ENCODE measurements at regions not wholly inside any gene's neighbourhood (a gene's known extent, or its start where the extent isn't known, plus 50 kb on each side); places are given as distances from the start of the nearest gene placed in this dataset.

DNA sequence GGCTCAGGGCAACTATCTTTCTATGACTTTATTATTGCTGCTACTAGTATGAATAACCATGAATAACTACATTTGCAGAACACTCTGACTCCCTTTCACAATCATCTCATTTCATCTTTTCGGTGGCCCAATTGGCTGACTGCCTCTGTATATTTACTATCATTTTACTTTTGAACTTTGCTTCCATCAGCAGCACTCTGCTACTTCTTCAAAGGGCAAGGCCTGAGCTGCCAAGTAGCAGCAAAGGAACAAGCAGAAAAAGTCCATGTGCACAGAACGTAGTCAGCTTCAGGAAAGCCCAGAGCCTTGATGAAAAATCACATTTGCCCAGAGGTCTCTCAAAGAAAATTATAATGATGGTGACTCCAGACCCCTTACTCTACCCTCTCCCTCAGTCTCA, 214.5 kb upstream of the PUM3 start:
- no peaks in the 10 kb centered on the region for H3K4me1 ChIP-seq (ENCODE audit: control insufficient read depth, insufficient read depth, low read length)
- DNase-seq = no peak
- H3K9me3 ChIP-seq (replicated peaks; ENCODE audit: control insufficient read depth, low read depth, low read length) = no peaks in the 10 kb centered on the region
- no peaks in the 10 kb centered on the region for H3K27me3 ChIP-seq (ENCODE audit: control insufficient read depth, insufficient read depth, low read length)
- no peaks in the 10 kb centered on the region for H3K36me3 ChIP-seq (ENCODE audit: control insufficient read depth, insufficient read depth, low read length)
- no peak overlapping the region for H3K4me3 ChIP-seq (ENCODE audit: low read length)
- 77% methylated on average over 2 of the region's 2 CpGs for WGBS (ENCODE audit: insufficient coverage)
- no peak overlapping the region for H3K27ac ChIP-seq (ENCODE audit: low read length)

DNA sequence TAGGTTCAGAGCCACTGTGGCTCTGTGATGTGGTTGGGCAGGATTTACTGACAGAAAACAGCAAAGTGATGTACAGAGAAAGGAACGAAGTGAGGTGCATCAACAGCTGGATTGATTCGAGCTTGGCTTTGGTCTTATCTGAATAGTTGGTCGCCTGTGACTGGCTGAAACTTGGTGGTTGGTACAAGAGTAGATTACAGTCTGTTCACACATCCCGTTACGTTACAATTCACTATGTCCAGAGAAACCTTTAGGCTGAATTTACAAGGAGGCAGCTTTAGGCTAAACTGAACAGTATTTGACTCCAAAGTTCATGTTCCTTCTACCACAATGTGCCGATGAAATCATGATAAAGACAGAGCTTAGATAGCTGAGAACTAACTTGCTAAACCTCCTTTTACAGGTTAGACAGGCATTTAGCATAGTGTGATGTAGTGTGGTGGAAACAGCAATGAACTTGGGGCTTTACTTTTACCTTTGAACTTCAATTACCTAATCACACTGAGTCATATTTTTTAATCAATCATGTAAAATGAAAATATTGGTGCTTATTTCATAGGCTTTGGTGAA, 210.2 kb upstream of the PUM3 start:
- Histone ChIP-seq H3K27me3 (ENCODE audit: control insufficient read depth, insufficient read depth, low read length) (no peaks in the 10 kb centered on the region), H3K36me3 (ENCODE audit: control insufficient read depth, insufficient read depth, low read length) (no peaks in the 10 kb centered on the region), H3K27ac (ENCODE audit: low read length) (no peak overlapping the region), H3K9me3 (replicated peaks; ENCODE audit: control insufficient read depth, low read depth, low read length) (no peaks in the 10 kb centered on the region), H3K4me3 (ENCODE audit: low read length) (no peak overlapping the region), H3K4me1 (ENCODE audit: control insufficient read depth, insufficient read depth, low read length) (no peaks in the 10 kb centered on the region)
- WGBS (ENCODE audit: insufficient coverage) = 61% methylated on average over 3 of the region's 6 CpGs
- no peak for DNase-seq

DNA sequence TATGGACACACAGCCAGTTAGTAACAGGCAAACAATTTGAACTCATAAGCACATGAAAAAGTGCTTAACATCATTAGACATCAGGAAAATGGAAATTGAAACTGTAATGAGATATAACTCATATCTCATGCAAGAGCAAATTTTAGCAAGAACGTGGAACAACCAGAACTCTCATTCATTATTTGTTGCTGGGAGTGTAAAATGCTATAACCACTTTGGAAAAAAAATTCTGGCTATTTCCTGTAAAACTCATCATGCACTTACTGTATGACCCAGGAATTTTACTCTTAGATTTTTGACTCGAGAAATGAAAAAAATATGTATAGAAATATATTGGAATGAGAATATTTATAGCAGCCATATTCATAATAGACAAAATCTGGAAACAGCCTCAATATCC, 205.7 kb upstream of the PUM3 start:
- DNase-seq = no peak
- Histone ChIP-seq H3K27ac (ENCODE audit: low read length) (no peak overlapping the region), H3K36me3 (ENCODE audit: control insufficient read depth, insufficient read depth, low read length) (no peaks in the 10 kb centered on the region), H3K9me3 (replicated peaks; ENCODE audit: control insufficient read depth, low read depth, low read length) (no peaks in the 10 kb centered on the region), H3K4me1 (ENCODE audit: control insufficient read depth, insufficient read depth, low read length) (no peaks in the 10 kb centered on the region), H3K27me3 (ENCODE audit: control insufficient read depth, insufficient read depth, low read length) (no peaks in the 10 kb centered on the region), H3K4me3 (ENCODE audit: low read length) (no peak overlapping the region)
- no CpG with 5 or more reads among the region's 2 CpGs for WGBS (ENCODE audit: insufficient coverage)

DNA sequence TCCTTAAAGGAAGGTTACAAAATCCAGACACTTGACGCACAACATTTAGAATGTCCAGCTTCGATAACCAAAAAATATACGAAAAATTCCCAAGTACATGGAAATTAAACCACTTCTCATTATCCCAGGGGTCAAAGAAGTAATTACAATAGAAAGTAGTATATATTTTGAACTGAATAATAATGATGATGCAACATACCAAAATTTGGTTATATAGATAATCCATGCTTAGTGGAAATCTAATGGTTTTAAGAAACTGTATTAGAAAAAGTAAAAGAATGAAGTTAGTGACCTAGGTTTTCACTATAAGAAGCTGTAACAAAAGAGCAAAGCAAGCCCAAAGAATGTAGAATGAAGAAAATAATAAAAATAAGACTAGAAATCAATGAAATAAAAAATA, 204.0 kb upstream of the PUM3 start:
- Histone ChIP-seq H3K4me3 (ENCODE audit: low read length) (no peak overlapping the region), H3K4me1 (ENCODE audit: control insufficient read depth, insufficient read depth, low read length) (no peaks in the 10 kb centered on the region), H3K9me3 (replicated peaks; ENCODE audit: control insufficient read depth, low read depth, low read length) (no peaks in the 10 kb centered on the region), H3K27me3 (ENCODE audit: control insufficient read depth, insufficient read depth, low read length) (no peaks in the 10 kb centered on the region), H3K36me3 (ENCODE audit: control insufficient read depth, insufficient read depth, low read length) (no peaks in the 10 kb centered on the region), H3K27ac (ENCODE audit: low read length) (no peak overlapping the region)
- DNase-seq = no peak
- no CpG with 5 or more reads among the region's 3 CpGs for WGBS (ENCODE audit: insufficient coverage)

DNA sequence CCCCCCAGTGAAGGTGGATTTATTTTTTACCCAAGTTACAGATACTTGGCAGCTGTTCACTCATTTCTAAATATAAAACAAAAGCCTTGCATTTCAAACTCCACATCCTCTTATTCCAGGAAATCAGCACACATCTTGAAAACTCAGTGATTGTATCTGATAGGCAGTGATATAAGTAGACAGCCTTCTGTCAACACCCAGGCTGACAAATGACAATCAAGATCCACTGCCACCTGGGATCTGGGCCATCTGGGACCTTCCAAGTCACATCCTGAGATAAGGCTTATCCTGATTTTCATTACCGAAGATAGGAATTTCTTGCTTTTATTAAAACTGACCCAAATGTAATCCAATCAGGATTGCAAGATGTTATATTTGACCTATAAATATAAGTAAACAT, 201.3 kb upstream of the PUM3 start:
- DNase-seq = no peak
- no peaks in the 10 kb centered on the region for H3K27me3 ChIP-seq (ENCODE audit: control insufficient read depth, insufficient read depth, low read length)
- H3K4me3 ChIP-seq (ENCODE audit: low read length) = no peak overlapping the region
- no peaks in the 10 kb centered on the region for H3K4me1 ChIP-seq (ENCODE audit: control insufficient read depth, insufficient read depth, low read length)
- H3K27ac ChIP-seq (ENCODE audit: low read length) = no peak overlapping the region
- WGBS (ENCODE audit: insufficient coverage) = no CpG with 5 or more reads among the region's 1 CpG
- no peaks in the 10 kb centered on the region for H3K9me3 ChIP-seq (replicated peaks; ENCODE audit: control insufficient read depth, low read depth, low read length)
- H3K36me3 ChIP-seq (ENCODE audit: control insufficient read depth, insufficient read depth, low read length) = no peaks in the 10 kb centered on the region

DNA sequence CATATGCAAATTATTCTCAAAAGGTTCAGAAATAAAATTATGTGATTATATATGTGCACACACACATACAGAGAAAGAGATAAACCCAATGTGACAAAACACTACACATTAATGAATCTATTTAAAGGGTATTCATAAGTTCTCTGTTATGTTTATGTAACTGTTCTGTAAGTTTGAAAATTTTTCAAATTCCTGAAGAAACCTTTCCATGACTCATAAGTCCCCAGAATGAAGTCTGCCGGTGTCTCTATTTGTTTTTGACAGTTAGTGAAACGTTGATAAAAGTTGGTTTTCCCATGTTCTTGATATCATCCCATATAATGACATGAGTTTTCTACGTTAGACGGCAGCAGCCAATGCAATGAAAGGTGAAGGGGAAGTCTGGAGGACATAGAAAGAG, 199.5 kb upstream of the PUM3 start:
- H3K27ac ChIP-seq (ENCODE audit: low read length) = no peak overlapping the region
- H3K36me3 ChIP-seq (ENCODE audit: control insufficient read depth, insufficient read depth, low read length) = no peaks in the 10 kb centered on the region
- H3K4me3 ChIP-seq (ENCODE audit: low read length) = no peak overlapping the region
- no peaks in the 10 kb centered on the region for H3K4me1 ChIP-seq (ENCODE audit: control insufficient read depth, insufficient read depth, low read length)
- no CpG with 5 or more reads among the region's 4 CpGs for WGBS (ENCODE audit: insufficient coverage)
- no peaks in the 10 kb centered on the region for H3K9me3 ChIP-seq (replicated peaks; ENCODE audit: control insufficient read depth, low read depth, low read length)
- DNase-seq = no peak
- no peaks in the 10 kb centered on the region for H3K27me3 ChIP-seq (ENCODE audit: control insufficient read depth, insufficient read depth, low read length)

DNA sequence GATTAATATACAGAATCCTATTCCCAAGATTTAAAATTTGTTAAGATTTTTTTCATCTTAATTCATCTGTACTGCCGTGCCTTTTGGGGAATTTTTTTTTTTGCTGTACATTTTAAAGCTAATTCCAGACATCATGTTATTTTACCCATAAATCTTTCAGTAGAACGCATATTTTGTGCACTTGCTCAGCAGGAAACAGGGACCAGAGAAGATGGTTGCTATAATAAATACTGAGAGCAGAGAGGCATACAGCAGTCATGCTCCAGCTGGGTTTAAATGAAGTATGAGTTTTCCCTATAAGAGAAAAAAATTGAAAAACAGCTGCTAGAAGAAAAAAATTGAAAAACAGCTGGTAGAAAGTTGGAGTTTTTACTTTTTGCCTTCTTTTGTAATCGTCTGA, 196.9 kb upstream of the PUM3 start:
- Histone ChIP-seq H3K4me1 (ENCODE audit: control insufficient read depth, insufficient read depth, low read length) (peaks cover 3% of the 10 kb centered on the region), H3K4me3 (ENCODE audit: low read length) (no peak overlapping the region), H3K9me3 (replicated peaks; ENCODE audit: control insufficient read depth, low read depth, low read length) (no peaks in the 10 kb centered on the region), H3K27me3 (ENCODE audit: control insufficient read depth, insufficient read depth, low read length) (no peaks in the 10 kb centered on the region), H3K27ac (ENCODE audit: low read length) (no peak overlapping the region), H3K36me3 (ENCODE audit: control insufficient read depth, insufficient read depth, low read length) (no peaks in the 10 kb centered on the region)
- DNase-seq = no peak
- no CpG with 5 or more reads among the region's 3 CpGs for WGBS (ENCODE audit: insufficient coverage)

DNA sequence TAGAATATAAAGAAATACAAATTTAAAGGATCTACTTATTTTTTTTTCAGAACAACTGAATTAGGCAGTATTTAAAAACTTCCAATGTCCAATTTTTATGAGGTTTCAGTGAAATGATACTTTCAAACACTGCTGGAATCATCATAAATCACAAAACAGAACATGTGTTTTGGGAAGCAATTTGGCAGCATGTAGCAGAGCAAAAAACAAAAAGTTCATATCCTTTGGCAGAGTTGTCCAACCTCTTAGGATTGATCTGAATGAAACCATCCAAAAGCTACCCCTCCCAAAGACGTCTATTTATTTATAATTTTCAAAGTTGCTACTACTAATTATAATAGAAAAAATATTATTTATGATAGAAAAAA, 192.4 kb upstream of the PUM3 start:
- Histone ChIP-seq H3K4me1 (ENCODE audit: control insufficient read depth, insufficient read depth, low read length) (peaks cover 6% of the 10 kb centered on the region), H3K27ac (ENCODE audit: low read length) (no peak overlapping the region), H3K9me3 (replicated peaks; ENCODE audit: control insufficient read depth, low read depth, low read length) (no peaks in the 10 kb centered on the region), H3K4me3 (ENCODE audit: low read length) (no peak overlapping the region), H3K36me3 (ENCODE audit: control insufficient read depth, insufficient read depth, low read length) (no peaks in the 10 kb centered on the region), H3K27me3 (ENCODE audit: control insufficient read depth, insufficient read depth, low read length) (no peaks in the 10 kb centered on the region)
- no CpG with 5 or more reads among the region's 1 CpG for WGBS (ENCODE audit: insufficient coverage)
- DNase-seq = peak; percentile 71

DNA sequence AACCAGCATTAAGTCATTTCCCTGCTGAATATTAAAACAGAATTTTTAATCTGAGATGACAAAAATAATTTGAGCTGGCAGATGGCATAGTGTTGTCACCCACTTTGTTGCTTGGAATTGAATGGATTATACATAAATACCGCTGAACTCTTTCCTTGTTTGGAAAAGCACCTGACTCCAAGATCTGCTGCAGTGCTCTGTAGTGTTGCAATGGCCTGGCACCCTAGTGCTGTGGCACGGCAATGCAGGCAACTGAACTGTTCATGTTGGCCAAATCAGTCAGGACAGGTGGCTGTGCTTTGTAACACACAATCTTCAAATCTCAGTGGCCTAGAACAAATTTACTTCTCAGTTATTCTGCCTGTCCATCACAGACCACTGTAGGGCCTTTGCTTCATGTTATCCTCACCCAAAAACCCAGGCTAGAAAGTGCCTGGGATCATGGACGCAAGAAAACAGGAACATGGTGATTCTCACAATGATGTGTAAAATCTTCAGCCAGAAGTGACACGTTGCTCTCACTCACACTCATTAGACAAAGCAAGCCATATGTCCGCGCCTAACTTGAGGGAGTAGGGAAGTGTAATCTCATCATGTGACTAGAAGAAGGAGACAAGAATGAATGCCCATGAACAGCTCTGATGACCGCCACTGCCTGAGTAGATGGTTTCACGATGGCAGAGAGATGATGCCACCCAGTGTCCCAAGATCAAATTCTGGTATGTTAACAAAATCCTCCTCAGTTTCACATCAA, 191.9 kb upstream of the PUM3 start:
- 50% methylated on average over 1 of the region's 8 CpGs for WGBS (ENCODE audit: insufficient coverage)
- Histone ChIP-seq H3K9me3 (replicated peaks; ENCODE audit: control insufficient read depth, low read depth, low read length) (no peaks in the 10 kb centered on the region), H3K27me3 (ENCODE audit: control insufficient read depth, insufficient read depth, low read length) (no peaks in the 10 kb centered on the region), H3K36me3 (ENCODE audit: control insufficient read depth, insufficient read depth, low read length) (no peaks in the 10 kb centered on the region), H3K27ac (ENCODE audit: low read length) (no peak overlapping the region), H3K4me3 (ENCODE audit: low read length) (no peak overlapping the region), H3K4me1 (ENCODE audit: control insufficient read depth, insufficient read depth, low read length) (peaks cover 6% of the 10 kb centered on the region)
- DNase-seq = peak; percentile 16

DNA sequence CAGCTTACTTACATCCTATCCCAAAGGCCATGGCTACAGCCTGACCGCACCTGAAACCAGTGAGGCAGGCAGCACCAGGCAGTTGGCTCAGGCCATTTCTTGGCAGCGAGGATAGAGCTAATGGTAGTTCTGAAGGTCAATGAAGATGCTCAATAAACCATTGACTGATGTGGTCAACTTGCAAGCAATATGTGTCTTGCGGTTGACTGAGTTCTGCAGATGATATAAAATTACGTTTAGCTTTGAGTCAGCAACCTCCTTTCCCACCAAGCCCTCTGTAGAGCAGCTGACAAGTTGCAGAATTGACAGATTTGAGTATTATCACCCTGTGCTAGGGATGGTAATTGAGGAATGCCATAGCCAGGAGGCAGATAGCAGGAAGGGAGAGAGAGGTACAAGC, 189.0 kb upstream of the PUM3 start:
- Histone ChIP-seq H3K27me3 (ENCODE audit: control insufficient read depth, insufficient read depth, low read length) (no peaks in the 10 kb centered on the region), H3K36me3 (ENCODE audit: control insufficient read depth, insufficient read depth, low read length) (no peaks in the 10 kb centered on the region), H3K4me3 (ENCODE audit: low read length) (no peak overlapping the region), H3K4me1 (ENCODE audit: control insufficient read depth, insufficient read depth, low read length) (peaks cover 8% of the 10 kb centered on the region), H3K9me3 (replicated peaks; ENCODE audit: control insufficient read depth, low read depth, low read length) (no peaks in the 10 kb centered on the region), H3K27ac (ENCODE audit: low read length) (no peak overlapping the region)
- no peak for DNase-seq
- WGBS (ENCODE audit: insufficient coverage) = 100% methylated on average over 2 of the region's 4 CpGs

DNA sequence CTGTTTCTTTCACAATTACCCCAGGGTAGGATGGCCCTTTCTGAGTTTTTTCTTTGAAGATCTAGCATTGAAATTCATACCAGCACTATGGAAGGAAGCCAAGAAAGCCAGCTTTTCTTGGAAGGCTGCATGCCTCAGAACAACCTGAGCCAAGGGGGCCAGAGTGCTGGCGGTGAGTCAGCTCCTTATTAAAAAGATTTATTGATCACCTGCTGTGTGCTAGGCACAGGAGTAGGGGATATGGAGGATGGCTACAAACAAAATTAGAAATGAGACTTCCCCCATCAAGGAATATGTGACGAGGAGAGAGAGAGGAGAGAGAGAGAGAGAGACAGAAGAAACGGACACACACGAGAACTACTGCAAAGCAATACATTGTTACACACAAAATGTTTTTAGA, 184.6 kb upstream of the PUM3 start:
- Histone ChIP-seq H3K4me3 (ENCODE audit: low read length) (no peak overlapping the region), H3K36me3 (ENCODE audit: control insufficient read depth, insufficient read depth, low read length) (no peaks in the 10 kb centered on the region), H3K27ac (ENCODE audit: low read length) (no peak overlapping the region), H3K9me3 (replicated peaks; ENCODE audit: control insufficient read depth, low read depth, low read length) (no peaks in the 10 kb centered on the region), H3K27me3 (ENCODE audit: control insufficient read depth, insufficient read depth, low read length) (no peaks in the 10 kb centered on the region), H3K4me1 (ENCODE audit: control insufficient read depth, insufficient read depth, low read length) (peaks cover 3% of the 10 kb centered on the region)
- peak; percentile 29 for DNase-seq
- no CpG with 5 or more reads among the region's 4 CpGs for WGBS (ENCODE audit: insufficient coverage)
